Erythroblast (primary cell): ENCODE measurements at regions not wholly inside any gene's neighbourhood (a gene's known extent, or its start where the extent isn't known, plus 50 kb on each side); places are given as distances from the start of the nearest gene placed in this dataset.
"Not testable (repeated sequence)": the region's sequence is repeated elsewhere in the genome, so short reads cannot be mapped to it uniquely, and the experiment has no call there.

ENCODE experiments used
- DNase-seq, 2 experiments: peaks; one replicate each; lab custom pipeline; 2025; lab: John Stamatoyannopoulos, UW
- GATA1 ChIP-seq: IDR thresholded peaks from 2 replicates; pipeline ENCODE4 v1.6.1; 2011; ENCODE audit warnings: low read depth, mild to moderate bottlenecking, control low read depth, low read length, moderate library complexity
- POLR2A ChIP-seq: IDR thresholded peaks from 2 replicates; pipeline ENCODE4 v1.6.1; 2011; ENCODE audit warnings: mild to moderate bottlenecking, low read length

GRCh38 chr4:117588771-117589170 is 445.5 kb upstream of the NDST3 start:
- no peak for TF ChIP-seq GATA1

GRCh38 chr4:117596917-117597480 is 437.3 kb upstream of the NDST3 start:
- DNase-seq = no peak
- TF ChIP-seq POLR2A (no peak), GATA1 (no peak)

More at GRCh38 chr4:117588771-117589170, 445.5 kb upstream of the NDST3 start:
- no peak for DNase-seq

GRCh38 chr4:117599393-117599792 is 434.9 kb upstream of the NDST3 start:
- DNase-seq = not testable (repeated sequence)

- DNase-seq = not testable (repeated sequence)
Measured at GRCh38 chr4:117600936-117601335, 433.4 kb upstream of the NDST3 start.

GRCh38 chr4:117610706-117611308 is 423.5 kb upstream of the NDST3 start:
- no peak for DNase-seq
- TF ChIP-seq GATA1 (no peak), POLR2A (no peak)

GRCh38 chr4:117621673-117622072 is 412.6 kb upstream of the NDST3 start:
- DNase-seq = no peak
- TF ChIP-seq GATA1 (no peak), POLR2A (no peak)

GRCh38 chr4:117623326-117623725 is 411.0 kb upstream of the NDST3 start:
- TF ChIP-seq POLR2A = no peak
- TF ChIP-seq GATA1 = no peak
- no peak for DNase-seq

GRCh38 chr4:117626664-117627063 is 407.6 kb upstream of the NDST3 start:
- no peak for TF ChIP-seq GATA1
- no peak for TF ChIP-seq POLR2A
- DNase-seq = no peak

- no peak for TF ChIP-seq POLR2A
- TF ChIP-seq GATA1 = no peak
Measured at GRCh38 chr4:117634716-117635115, 399.6 kb upstream of the NDST3 start.

GRCh38 chr4:117637347-117637746 is 396.9 kb upstream of the NDST3 start:
- TF ChIP-seq POLR2A (no peak), GATA1 (no peak)
- no peak for DNase-seq

More at GRCh38 chr4:117634716-117635115, 399.6 kb upstream of the NDST3 start:
- no peak for DNase-seq

- no peak for TF ChIP-seq GATA1
- no peak for TF ChIP-seq POLR2A
- no peak for DNase-seq
Measured at GRCh38 chr4:117640836-117641235, 393.4 kb upstream of the NDST3 start.

- TF ChIP-seq POLR2A (no peak), GATA1 (no peak)
- no peak for DNase-seq
Measured at GRCh38 chr4:117641519-117641918, 392.8 kb upstream of the NDST3 start.

GRCh38 chr4:117654079-117654478 is 380.2 kb upstream of the NDST3 start:
- no peak for DNase-seq
- no peak for TF ChIP-seq GATA1
- no peak for TF ChIP-seq POLR2A

- peak in 1 of 2 experiments; percentile 36 for DNase-seq
Measured at GRCh38 chr4:117660668-117661067, 373.6 kb upstream of the NDST3 start.

More at GRCh38 chr4:117660668-117661067, 373.6 kb upstream of the NDST3 start:
- TF ChIP-seq POLR2A (no peak), GATA1 (no peak)
